ENCODE measurements at regions not wholly inside any gene's neighbourhood (a gene's known extent, or its start where the extent isn't known, plus 50 kb on each side); places are given as distances from the start of the nearest gene placed in this dataset.

DNA sequence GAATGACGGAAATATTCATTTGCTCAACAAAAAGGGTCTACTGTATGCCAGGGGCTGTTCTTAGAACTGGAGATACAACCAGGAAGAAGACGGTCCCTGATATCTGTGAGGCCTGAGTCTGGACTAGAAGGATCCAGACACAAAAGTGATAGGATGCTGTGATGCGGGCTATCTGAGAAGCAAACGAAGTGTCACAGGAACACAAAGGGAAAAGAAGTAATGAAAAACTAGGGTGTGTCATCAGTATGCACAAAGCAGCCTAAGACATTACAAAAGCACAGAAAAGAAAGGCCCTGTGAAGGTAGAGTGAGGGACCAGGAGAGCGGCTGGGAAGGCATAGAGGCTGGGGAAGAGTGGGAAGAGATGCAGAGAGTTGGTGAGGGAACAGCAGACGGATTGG lies 63.3 kb upstream of the C3orf80 start:
- H3K27me3 Mint-ChIP-seq (ENCODE audit: low read depth) = no peaks in the 10 kb centered on the region
- CTCF ChIA-PET = no interaction called here

GRCh38 chr3:160162440-160162839 lies 62.8 kb upstream of the C3orf80 start:
- Mint-ChIP-seq H3K36me3 (ENCODE audit: low read depth) (no peaks in the 10 kb centered on the region), H3K9me3 (no peaks in the 10 kb centered on the region), H3K4me1 (ENCODE audit: low read depth) (no peaks in the 10 kb centered on the region), H3K27ac (no peak overlapping the region), H3K4me3 (no peak overlapping the region), H3K27me3 (ENCODE audit: low read depth) (no peaks in the 10 kb centered on the region)
- CTCF ChIA-PET = interaction anchor here (1.0 to 1.4 kb wide), 2 partner anchors 20 to 25 kb away, joined by 3 to 4 read pairs; no protein-coding TSS in a partner anchor
- intact Hi-C loops (cut with micrococcal nuclease) = loop anchor here (10.0 kb wide), 1 partner anchor 278 kb away; no protein-coding TSS in a partner anchor
- DNase-seq = no peak

More for the DNA sequence above, 63.3 kb upstream of the C3orf80 start:
- intact Hi-C loops (cut with micrococcal nuclease) = loop anchor here (10.0 kb wide), 1 partner anchor 277 kb away; no protein-coding TSS in a partner anchor
- H3K36me3 Mint-ChIP-seq (ENCODE audit: low read depth) = no peaks in the 10 kb centered on the region
- DNase-seq = no peak
- H3K4me3 Mint-ChIP-seq = no peak overlapping the region
- no peaks in the 10 kb centered on the region for H3K9me3 Mint-ChIP-seq
- no peaks in the 10 kb centered on the region for H3K4me1 Mint-ChIP-seq (ENCODE audit: low read depth)
- H3K27ac Mint-ChIP-seq = no peak overlapping the region

GRCh38 chr3:160163229-160163878 lies 61.9 kb upstream of the C3orf80 start:
- Mint-ChIP-seq H3K36me3 (ENCODE audit: low read depth) (no peaks in the 10 kb centered on the region), H3K4me1 (ENCODE audit: low read depth) (no peaks in the 10 kb centered on the region), H3K4me3 (no peak overlapping the region), H3K27me3 (ENCODE audit: low read depth) (no peaks in the 10 kb centered on the region), H3K9me3 (no peaks in the 10 kb centered on the region), H3K27ac (no peak overlapping the region)
- DNase-seq = no peak
- intact Hi-C loops (cut with micrococcal nuclease) = loop anchor here (1.0 to 10.0 kb wide), 4 partner anchors 180 to 323 kb away; no protein-coding TSS in a partner anchor
- CTCF ChIA-PET = interaction anchor here (0.6 to 1.4 kb wide), 4 partner anchors 13 to 1284 kb away, joined by 3 to 5 read pairs (median 4); no protein-coding TSS in a partner anchor

- Mint-ChIP-seq H3K36me3 (ENCODE audit: low read depth) (no peaks in the 10 kb centered on the region), H3K27ac (no peak overlapping the region), H3K4me1 (ENCODE audit: low read depth) (peaks cover 5% of the 10 kb centered on the region), H3K4me3 (no peak overlapping the region), H3K9me3 (no peaks in the 10 kb centered on the region), H3K27me3 (ENCODE audit: low read depth) (no peaks in the 10 kb centered on the region)
- intact Hi-C loops (cut with micrococcal nuclease) = loop anchor here (10.0 kb wide), 1 partner anchor 283 kb away; no protein-coding TSS in a partner anchor
- DNase-seq = no peak
- CTCF ChIA-PET = no interaction called here
Observed at GRCh38 chr3:160168246-160168645, 57.0 kb upstream of the C3orf80 start.

DNA sequence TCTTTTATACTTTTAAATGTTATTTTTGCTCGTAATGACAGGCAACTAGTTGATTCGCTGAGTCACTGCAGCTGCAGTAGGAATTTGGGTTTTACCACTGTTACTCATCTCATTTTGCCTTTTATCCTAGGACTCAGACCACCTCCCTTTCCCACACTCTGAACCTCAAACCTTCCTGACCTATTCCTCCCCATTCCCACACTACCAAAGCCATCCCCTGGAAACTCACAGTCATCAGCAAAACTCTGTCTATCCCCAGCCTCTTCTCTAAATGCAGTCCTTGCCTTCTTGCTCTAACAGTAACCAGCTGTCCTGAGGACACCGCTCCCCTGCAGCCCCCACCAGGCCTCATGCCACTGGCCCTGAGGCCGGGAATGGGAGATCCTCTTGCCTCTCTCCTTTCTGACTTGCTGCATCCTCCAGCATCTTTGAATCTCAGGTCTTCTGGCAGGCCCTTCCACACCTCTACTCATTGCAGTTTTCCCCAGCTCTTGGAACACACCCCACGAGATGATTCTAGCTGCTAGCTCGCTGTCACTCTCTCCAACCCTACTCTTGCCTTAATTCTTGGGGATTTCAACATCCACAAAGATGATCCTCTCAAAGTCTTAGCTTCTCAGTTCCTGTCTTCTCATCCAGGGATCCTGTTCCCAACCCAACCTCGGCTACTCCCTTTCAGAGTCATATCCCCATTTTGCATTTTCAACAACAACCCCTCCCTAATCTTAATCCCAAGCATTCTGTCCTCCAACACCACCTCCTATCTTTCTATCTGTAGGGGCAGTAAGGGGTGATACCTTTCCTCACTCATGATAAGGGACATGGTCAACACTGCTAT lies 55.9 kb upstream of the C3orf80 start:
- DNase-seq = no peak
- Mint-ChIP-seq H3K4me1 (ENCODE audit: low read depth) (peaks cover 5% of the 10 kb centered on the region), H3K27ac (no peak overlapping the region), H3K36me3 (ENCODE audit: low read depth) (no peaks in the 10 kb centered on the region), H3K4me3 (no peak overlapping the region), H3K9me3 (no peaks in the 10 kb centered on the region), H3K27me3 (ENCODE audit: low read depth) (no peaks in the 10 kb centered on the region)
- CTCF ChIA-PET = no interaction called here
- intact Hi-C loops (cut with micrococcal nuclease) = loop anchor here (10.0 kb wide), 1 partner anchor 285 kb away; no protein-coding TSS in a partner anchor

- intact Hi-C loops (cut with micrococcal nuclease) = no loop called here
- H3K9me3 Mint-ChIP-seq = no peaks in the 10 kb centered on the region
- H3K4me3 Mint-ChIP-seq = no peak overlapping the region
- H3K4me1 Mint-ChIP-seq (ENCODE audit: low read depth) = peaks cover 5% of the 10 kb centered on the region
- H3K36me3 Mint-ChIP-seq (ENCODE audit: low read depth) = no peaks in the 10 kb centered on the region
- CTCF ChIA-PET = interaction anchor here (0.6 kb wide), 2 partner anchors 49 to 50 kb away, joined by 3 read pairs; no protein-coding TSS in a partner anchor
- H3K27ac Mint-ChIP-seq = no peak overlapping the region
- DNase-seq = no peak
- peaks cover 2% of the 10 kb centered on the region for H3K27me3 Mint-ChIP-seq (ENCODE audit: low read depth)
Observed at GRCh38 chr3:160170409-160171370, 54.5 kb upstream of the C3orf80 start.

GRCh38 chr3:160171813-160172212 lies 53.4 kb upstream of the C3orf80 start:
- Mint-ChIP-seq H3K4me1 (ENCODE audit: low read depth) (peaks cover 5% of the 10 kb centered on the region), H3K27ac (no peak overlapping the region), H3K27me3 (ENCODE audit: low read depth) (peaks cover 2% of the 10 kb centered on the region), H3K9me3 (no peaks in the 10 kb centered on the region), H3K4me3 (no peak overlapping the region), H3K36me3 (ENCODE audit: low read depth) (no peaks in the 10 kb centered on the region)
- CTCF ChIA-PET = no interaction called here
- intact Hi-C loops (cut with micrococcal nuclease) = no loop called here
- no peak for DNase-seq

- H3K27ac Mint-ChIP-seq = no peak overlapping the region
- H3K9me3 Mint-ChIP-seq = peaks cover 5% of the 10 kb centered on the region
- DNase-seq = no peak
- CTCF ChIA-PET = interaction anchor here (1.2 to 1.8 kb wide), 2 partner anchors 10 to 21 kb away, joined by 3 read pairs; no protein-coding TSS in a partner anchor
- H3K36me3 Mint-ChIP-seq (ENCODE audit: low read depth) = no peaks in the 10 kb centered on the region
- no peak overlapping the region for H3K4me3 Mint-ChIP-seq
- H3K27me3 Mint-ChIP-seq (ENCODE audit: low read depth) = peaks cover 3% of the 10 kb centered on the region
- intact Hi-C loops (cut with micrococcal nuclease) = no loop called here
- peaks cover 5% of the 10 kb centered on the region for H3K4me1 Mint-ChIP-seq (ENCODE audit: low read depth)
Observed at GRCh38 chr3:160174621-160175020, 50.6 kb upstream of the C3orf80 start.
